NOMO-1 treated with DMSO at 0.1 percent for 48 hours (cell line): ENCODE measurements at regions not wholly inside any gene's neighbourhood (a gene's known extent, or its start where the extent isn't known, plus 50 kb on each side); places are given as distances from the start of the nearest gene placed in this dataset.

Experiments
- DNase-seq: peaks from one replicate; lab custom pipeline; 2025; ENCODE audit not compliant: unreplicated experiment; lab: John Stamatoyannopoulos, UW

- DNase-seq: no peak
These were observed 54.1 kb downstream of the SOCS3 start for GRCh38 chr17:78305801-78306200.

DNA sequence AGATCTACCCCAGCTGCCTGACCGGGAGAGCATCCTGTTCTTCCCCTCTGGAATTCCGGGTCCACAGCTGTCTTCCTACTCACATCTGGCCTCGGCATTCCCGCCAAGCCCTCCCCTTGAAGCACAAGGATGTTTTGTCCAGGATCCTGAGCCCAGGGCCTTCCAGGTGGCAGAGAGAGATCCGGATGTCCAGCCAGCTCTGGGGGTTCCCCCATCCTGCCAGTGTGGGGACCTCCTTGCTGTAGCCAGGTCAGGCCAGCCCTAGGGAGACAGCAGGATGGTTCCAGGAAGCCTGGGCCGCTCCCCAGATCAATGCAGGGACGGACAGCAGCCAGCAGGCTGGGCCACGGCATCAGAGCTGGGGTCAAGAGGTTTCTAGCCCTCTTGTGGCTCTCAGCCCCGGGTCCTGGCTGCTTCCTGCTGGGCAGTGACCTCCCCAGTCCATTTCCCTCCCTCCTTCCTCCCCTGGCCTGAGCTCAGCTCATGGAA lies 55.3 kb downstream of the SOCS3 start:
- DNase-seq: no peak

DNA sequence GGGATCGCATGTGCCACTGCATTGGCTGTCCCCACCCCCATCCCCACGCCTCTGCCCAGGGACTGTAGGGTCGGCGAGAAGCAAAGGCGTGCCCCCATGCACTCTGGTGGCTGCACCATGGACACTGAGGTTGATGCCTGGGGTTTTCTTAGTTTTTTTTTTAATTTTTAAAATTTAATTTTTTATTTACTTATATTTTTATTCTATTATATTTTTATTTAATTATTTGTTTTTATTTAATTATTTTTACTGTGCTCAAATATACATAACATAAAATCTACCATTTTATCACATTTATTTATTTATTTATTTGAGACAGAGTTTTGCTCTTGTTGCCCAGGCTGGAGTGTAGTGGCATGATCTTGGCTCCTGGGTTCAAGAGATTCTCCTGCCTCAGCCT lies 57.4 kb downstream of the SOCS3 start:
- DNase-seq: no peak

GRCh38 chr17:78301821-78302213 lies 58.1 kb downstream of the SOCS3 start:
- no peak for DNase-seq

- DNase-seq: no peak
These were observed 58.7 kb downstream of the SOCS3 start for GRCh38 chr17:78300962-78301820.

DNA sequence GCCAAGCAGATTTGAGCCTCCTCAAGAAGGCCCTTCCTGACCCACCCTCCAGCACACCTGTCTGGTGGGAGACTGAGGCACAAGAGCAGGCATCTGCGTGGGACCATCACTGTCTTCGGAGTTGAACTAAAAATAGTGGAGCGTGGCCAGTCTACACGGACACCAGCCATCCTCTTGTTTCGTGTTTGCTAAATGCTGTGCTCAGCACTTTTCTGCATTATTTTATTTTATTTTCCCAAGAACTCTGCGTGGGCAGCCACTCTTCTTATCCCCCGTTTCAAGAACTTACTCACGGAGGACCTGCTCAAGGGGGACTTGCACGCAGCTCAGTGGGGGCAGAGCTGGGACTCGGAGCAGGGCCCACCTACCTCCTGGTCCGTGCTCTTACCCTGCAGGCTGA lies 60.8 kb downstream of the SOCS3 start:
- no peak for DNase-seq

- peak; percentile 39 for DNase-seq
These were observed 63.3 kb downstream of the TMEM235 start for GRCh38 chr17:78294776-78295175.

GRCh38 chr17:78294356-78294755 lies 62.9 kb downstream of the TMEM235 start:
- DNase-seq: no peak

GRCh38 chr17:78293151-78293550 lies 61.7 kb downstream of the TMEM235 start:
- DNase-seq: peak; percentile 82

DNA sequence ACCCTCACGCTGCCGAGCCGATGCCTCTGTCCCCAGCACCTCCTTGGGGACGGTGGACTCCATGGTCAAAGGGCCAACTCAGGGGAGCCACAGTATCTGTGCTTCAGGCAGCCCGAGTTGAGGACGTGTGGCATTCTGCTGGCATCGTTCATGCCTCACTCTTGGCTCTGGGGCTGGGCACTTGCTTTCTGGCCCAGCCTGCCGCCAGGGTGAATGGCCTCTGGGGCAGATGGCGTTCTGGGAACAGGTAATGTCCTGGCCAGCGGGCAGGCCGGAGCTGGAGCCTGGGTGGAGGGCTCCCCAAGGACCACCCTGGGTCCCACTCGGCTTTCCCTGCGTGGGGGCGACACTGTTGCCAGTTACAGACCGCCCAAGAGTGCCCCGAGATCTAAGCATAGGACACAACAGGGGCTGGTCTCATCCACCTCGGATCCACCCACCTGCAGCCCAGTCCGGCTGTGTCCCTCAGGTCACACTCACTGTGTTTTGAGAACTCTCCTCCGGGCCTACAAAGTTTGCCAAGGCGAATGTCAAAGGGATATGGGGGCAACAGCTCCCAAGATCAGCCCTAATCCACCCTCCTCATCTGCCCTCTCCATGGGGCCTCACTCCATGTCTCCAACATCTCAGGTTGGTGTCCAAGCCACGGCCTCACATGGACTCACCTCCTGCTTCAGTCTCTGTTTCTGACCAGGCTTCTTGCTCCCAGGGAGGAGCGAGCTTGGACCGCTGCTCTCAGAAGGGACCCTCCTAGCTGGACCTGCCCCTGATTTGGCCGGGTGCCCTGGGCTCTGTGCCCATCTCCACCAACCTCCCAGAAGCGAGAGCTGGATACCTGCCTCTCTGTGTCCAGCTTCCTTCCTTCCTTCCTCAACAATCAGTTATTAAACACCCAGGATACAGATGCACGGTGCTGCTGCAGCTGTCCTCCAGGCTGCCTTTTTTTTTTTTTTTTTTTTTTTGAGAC lies 60.8 kb downstream of the TMEM235 start:
- DNase-seq: no peak

DNA sequence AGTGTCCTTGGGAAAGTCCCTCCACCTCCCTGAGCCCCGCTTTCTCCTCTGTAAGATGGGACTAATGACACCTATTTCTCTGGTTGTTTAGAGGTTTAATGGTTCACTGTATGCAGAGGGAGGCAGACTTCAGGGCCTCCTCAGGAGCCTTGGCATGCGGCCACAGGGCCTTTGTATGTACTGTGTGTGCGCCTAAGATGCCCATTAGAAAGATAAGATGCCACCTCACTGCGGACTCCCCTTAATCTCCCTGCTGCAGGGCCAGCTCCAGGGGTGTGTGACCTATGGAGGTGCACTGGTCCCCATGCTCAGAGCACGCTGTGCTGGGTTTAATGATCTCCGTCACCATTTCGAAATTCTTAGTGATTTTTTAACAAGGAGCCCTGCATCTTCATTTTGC lies 59.3 kb downstream of the TMEM235 start:
- no peak for DNase-seq
